Tibial nerve (tissue), 4 donors: ENCODE measurements at regions not wholly inside any gene's neighbourhood (a gene's known extent, or its start where the extent isn't known, plus 50 kb on each side); places are given as distances from the start of the nearest gene placed in this dataset.

ENCODE experiments used
- EP300 ChIP-seq, 2 donors: sonication (generic); formaldehyde crosslinking; IDR thresholded peaks; one replicate each; pipeline ENCODE4 v1.6.1; 2017; ENCODE audit warnings: antibody characterized with exemption in 2 of 2, mild to moderate bottlenecking in 1 of 2
- POLR2A ChIP-seq, 2 donors: fragments of 450-650 bp; IDR thresholded peaks; one replicate each; pipeline ENCODE4 v1.6.1; 2017; ENCODE audit warnings: antibody characterized with exemption in 2 of 2, mild to moderate bottlenecking in 2 of 2, moderate library complexity in 2 of 2
- TF ChIP-seq, protein P1 (sequence below), 5 experiments: fragments of 200-600 bp in 3 of 5; fragments of 450-650 bp in 2 of 5; sonication (generic) in 3 of 5; IDR thresholded peaks; one replicate each; pipeline ENCODE4 v1.5.1; 2016 to 2019; ENCODE audit warnings: antibody characterized with exemption in 5 of 5, mild to moderate bottlenecking in 3 of 5, moderate library complexity in 2 of 5

DNA sequence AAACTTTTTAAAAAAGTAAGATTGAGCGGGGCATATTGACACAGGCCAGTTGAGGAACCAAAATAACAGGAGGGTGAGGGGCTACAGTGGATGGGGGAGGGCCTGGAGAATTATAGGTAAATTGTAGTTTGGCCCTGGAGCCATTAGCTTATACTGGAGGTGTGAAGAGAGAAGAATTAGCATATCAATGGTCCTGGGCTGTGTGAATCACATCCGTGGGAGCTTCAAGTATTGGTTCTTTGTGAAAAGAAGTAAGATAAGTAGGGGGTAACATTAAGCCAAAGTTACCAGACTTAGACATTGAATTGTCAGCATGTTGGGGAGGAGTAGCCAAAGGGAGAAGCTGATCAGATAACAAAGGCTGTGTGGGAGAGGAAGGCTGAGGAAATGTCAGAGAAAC, 1085.2 kb upstream of the AMELY start:
- TF ChIP-seq, protein P1, sequence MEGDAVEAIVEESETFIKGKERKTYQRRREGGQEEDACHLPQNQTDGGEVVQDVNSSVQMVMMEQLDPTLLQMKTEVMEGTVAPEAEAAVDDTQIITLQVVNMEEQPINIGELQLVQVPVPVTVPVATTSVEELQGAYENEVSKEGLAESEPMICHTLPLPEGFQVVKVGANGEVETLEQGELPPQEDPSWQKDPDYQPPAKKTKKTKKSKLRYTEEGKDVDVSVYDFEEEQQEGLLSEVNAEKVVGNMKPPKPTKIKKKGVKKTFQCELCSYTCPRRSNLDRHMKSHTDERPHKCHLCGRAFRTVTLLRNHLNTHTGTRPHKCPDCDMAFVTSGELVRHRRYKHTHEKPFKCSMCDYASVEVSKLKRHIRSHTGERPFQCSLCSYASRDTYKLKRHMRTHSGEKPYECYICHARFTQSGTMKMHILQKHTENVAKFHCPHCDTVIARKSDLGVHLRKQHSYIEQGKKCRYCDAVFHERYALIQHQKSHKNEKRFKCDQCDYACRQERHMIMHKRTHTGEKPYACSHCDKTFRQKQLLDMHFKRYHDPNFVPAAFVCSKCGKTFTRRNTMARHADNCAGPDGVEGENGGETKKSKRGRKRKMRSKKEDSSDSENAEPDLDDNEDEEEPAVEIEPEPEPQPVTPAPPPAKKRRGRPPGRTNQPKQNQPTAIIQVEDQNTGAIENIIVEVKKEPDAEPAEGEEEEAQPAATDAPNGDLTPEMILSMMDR (IDR thresholded peaks at IDR 0.05), result no peak
- TF ChIP-seq POLR2A (IDR thresholded peaks at IDR 0.05) (no peak), EP300 (IDR thresholded peaks at IDR 0.05) (no peak)
